Pancreas (tissue), 10 donors: ENCODE measurements at regions not wholly inside any gene's neighbourhood (a gene's known extent, or its start where the extent isn't known, plus 50 kb on each side); places are given as distances from the start of the nearest gene placed in this dataset.

ENCODE experiments used
- ATAC-seq, 4 donors: fragments of 200-7000 bp; cut with Tn5 transposase; one replicate each; pipeline versions ENCODE4 v1.8.0 to v1.9.1; 2020; ENCODE audit warnings: mild to moderate bottlenecking in 4 of 4, moderate library complexity in 4 of 4
- DNase-seq, 6 donors: peaks; one replicate each; pipeline ENCODE4 v3.0.0-alpha.2; 2020
- FAIRE-seq: peaks from 2 replicates; lab custom pipeline; 2012; peaks lifted over from hg19 to GRCh38; lab: Jason Lieb, UNC
- H3K27ac ChIP-seq, 4 donors: fragments of 200-600 bp; sonication (generic); 1 replicate in 3 of 4; 2 replicates in 1 of 4; pipeline versions ENCODE4 v1.5.0 to v1.8.0; 2020
- H3K27me3 ChIP-seq, 4 donors: fragments of 200-600 bp; one replicate each; pipeline ENCODE4 v1.8.0; 2021
- H3K36me3 ChIP-seq, 3 donors: fragments of 200-600 bp; sonication (generic) in 1 of 3; one replicate each; pipeline versions ENCODE4 v1.5.0 to v1.8.0; 2020 to 2021
- H3K4me1 ChIP-seq, 3 donors: fragments of 200-600 bp; one replicate each; pipeline ENCODE4 v1.8.0; 2021
- H3K4me3 ChIP-seq, 4 donors: fragments of 200-600 bp; sonication (generic) in 2 of 4; one replicate each; pipeline versions ENCODE4 v1.5.0 to v1.8.0; 2020 to 2021
- H3K9me3 ChIP-seq, 4 donors: fragments of 200-600 bp; one replicate each; pipeline ENCODE4 v1.8.0; 2021
- CTCF ChIP-seq, 4 donors: fragments of 200-600 bp; sonication (generic) in 3 of 4; IDR thresholded peaks; one replicate each; pipeline versions ENCODE4 v1.5.0 to v1.8.0; 2021; ENCODE audit warnings: antibody characterized with exemption in 4 of 4
- WGBS, 2 donors: extraction: QIAGEN DNeasy Blood & Tissue Kit; methylation state at CpG; one replicate each; pipeline ENCODE4 v1.1.7; 2013; 5-methylcytosine and 5-hydroxymethylcytosine counted together
- intact Hi-C, 3 donors: fragments of 100-400 bp; cut with DNase I; formaldehyde crosslinking; loops; one replicate each; pipeline versions ENCODE4 v1.11.1 to v1.14.2; 2022
- donor health status: healthy with polysubstance abuse.
- donor health status: DM: no; HTN: no; CAD: no; lungs with moderate emphysema.
- donor health status: DM: no; HTN: no; CAD: no.
- donor health status: control.
- donor health status: control.
- donor health status: Bipolar disorder and iron deficiency.
- donor health status: DM: yes; HTN: yes; CAD: no.
- donor health status: DM: no; HTN: no; CAD: no.
- donor health status: DM: no; HTN: no; CAD: no.
- donor health status: DM: yes; HTN: yes; CAD: no.

GRCh38 chr7:77476871-77477270 is 60.2 kb upstream of the PTPN12 start:
- ATAC-seq: no peak
- Histone ChIP-seq H3K4me3 (no peak overlapping the region), H3K27ac (no peak overlapping the region), H3K36me3 (no peaks in the 10 kb centered on the region), H3K4me1 (peaks cover 0 to 7% (median 7%) of the 10 kb centered on the region in 3 donors), H3K9me3 (no peaks in the 10 kb centered on the region), H3K27me3 (no peaks in the 10 kb centered on the region)
- 71 to 73% methylated on average over 3 of the region's 3 CpGs for WGBS, 2 donors
- intact Hi-C loops: no loop called here
- FAIRE-seq: no peak
- DNase-seq: no peak
- no peak for TF ChIP-seq CTCF (IDR thresholded peaks at IDR 0.05)

GRCh38 chr7:77475181-77475580 is 59.0 kb upstream of the GSAP start:
- H3K9me3 ChIP-seq: no peaks in the 10 kb centered on the region

GRCh38 chr7:77474756-77475155 is 58.6 kb upstream of the GSAP start:
- FAIRE-seq (no peak), ATAC-seq (no peak), DNase-seq (no peak)
- Histone ChIP-seq H3K4me3 (no peak overlapping the region), H3K4me1 (no peaks in the 10 kb centered on the region), H3K9me3 (no peaks in the 10 kb centered on the region), H3K36me3 (no peaks in the 10 kb centered on the region), H3K27me3 (no peaks in the 10 kb centered on the region), H3K27ac (no peak overlapping the region)
- WGBS, 2 donors: 75 to 77% methylated on average over 3 of the region's 3 CpGs
- TF ChIP-seq CTCF (IDR thresholded peaks at IDR 0.05): no peak
- intact Hi-C loops: no loop called here

More at GRCh38 chr7:77475181-77475580, 59.0 kb upstream of the GSAP start:
- FAIRE-seq: no peak
- TF ChIP-seq CTCF (IDR thresholded peaks at IDR 0.05): no peak
- no peak overlapping the region for H3K27ac ChIP-seq
- intact Hi-C loops: no loop called here
- H3K36me3 ChIP-seq: no peaks in the 10 kb centered on the region
- H3K4me1 ChIP-seq: no peaks in the 10 kb centered on the region
- H3K27me3 ChIP-seq: no peaks in the 10 kb centered on the region
- no peak for ATAC-seq
- no peak for DNase-seq
- no peak overlapping the region for H3K4me3 ChIP-seq

GRCh38 chr7:77473229-77474005 is 57.3 kb upstream of the GSAP start:
- no peak for ATAC-seq
- no peaks in the 10 kb centered on the region for H3K27me3 ChIP-seq
- WGBS, 2 donors: 74 to 86% methylated on average over 8 of the region's 8 CpGs

More at GRCh38 chr7:77473229-77474005, 57.3 kb upstream of the GSAP start:
- intact Hi-C loops: no loop called here
- FAIRE-seq (no peak), DNase-seq (no peak)
- Histone ChIP-seq H3K9me3 (no peaks in the 10 kb centered on the region), H3K4me3 (no peak overlapping the region), H3K36me3 (no peaks in the 10 kb centered on the region), H3K4me1 (no peaks in the 10 kb centered on the region), H3K27ac (no peak overlapping the region)
- no peak for TF ChIP-seq CTCF (IDR thresholded peaks at IDR 0.05)
